OCI-LY1 (cell line): ENCODE measurements at regions not wholly inside any gene's neighbourhood (a gene's known extent, or its start where the extent isn't known, plus 50 kb on each side); places are given as distances from the start of the nearest gene placed in this dataset.

ENCODE experiments used
- H2AFZ ChIP-seq: fragments of 200-600 bp; sonication (generic), shearing (Covaris generic); 2 replicates; pipeline ENCODE4 v1.6.0; 2014; ENCODE audit warnings: antibody characterized with exemption, mild to moderate bottlenecking, low read length
- H3F3A ChIP-seq: fragments of 200-600 bp; sonication (generic), shearing (Covaris generic); 2 replicates; pipeline ENCODE4 v1.6.0; 2014; ENCODE audit warnings: mild to moderate bottlenecking, antibody characterized with exemption, low read length, moderate library complexity; ENCODE audit not compliant: insufficient read depth
- H3K27ac ChIP-seq: fragments of 200-600 bp; sonication (generic); 2 replicates; pipeline ENCODE4 v1.5.1; 2014; ENCODE audit warnings: low read length, mixed run types, mild to moderate bottlenecking, low read depth; ENCODE audit not compliant: poor library complexity, severe bottlenecking
- H3K27me3 ChIP-seq: fragments of 200-600 bp; sonication (generic); 2 replicates; pipeline ENCODE4 v1.6.0; 2014; ENCODE audit warnings: antibody characterized with exemption, mild to moderate bottlenecking, low read length, moderate library complexity; ENCODE audit not compliant: insufficient read depth
- H3K36me3 ChIP-seq: fragments of 200-600 bp; sonication (generic); 2 replicates; pipeline ENCODE4 v1.6.1; 2014; ENCODE audit warnings: mild to moderate bottlenecking, antibody characterized with exemption, low read length, moderate library complexity, mixed read lengths; ENCODE audit not compliant: insufficient read depth
- H3K4me1 ChIP-seq: fragments of 200-600 bp; sonication (generic); 2 replicates; pipeline ENCODE4 v1.5.1; 2014; ENCODE audit warnings: mild to moderate bottlenecking, low read length, moderate library complexity; ENCODE audit not compliant: insufficient read depth, severe bottlenecking
- H3K4me2 ChIP-seq: fragments of 200-600 bp; sonication (generic), shearing (Covaris generic); 2 replicates; pipeline ENCODE4 v1.6.1; 2014; ENCODE audit warnings: low read length
- H3K4me3 ChIP-seq: fragments of 200-600 bp; sonication (generic); 2 replicates; pipeline ENCODE4 v1.5.1; 2014; ENCODE audit warnings: low read length, low read depth, mild to moderate bottlenecking, mixed read lengths; ENCODE audit not compliant: poor library complexity, severe bottlenecking
- H3K79me2 ChIP-seq: fragments of 200-600 bp; shearing (Covaris generic); 2 replicates; pipeline ENCODE4 v1.6.1; 2016; ENCODE audit warnings: mixed run types, low read length, mixed read lengths; ENCODE audit not compliant: insufficient read depth
- H3K9ac ChIP-seq: fragments of 200-600 bp; sonication (generic), shearing (Covaris generic); 2 replicates; pipeline ENCODE4 v1.6.1; 2014; ENCODE audit warnings: mild to moderate bottlenecking, low read length, mixed read lengths
- H3K9me2 ChIP-seq: fragments of 200-600 bp; sonication (generic), shearing (Covaris generic); 2 replicates; pipeline ENCODE4 v1.6.1; 2014; ENCODE audit warnings: low read depth, mild to moderate bottlenecking, low read length, mixed read lengths
- H3K9me3 ChIP-seq: fragments of 200-600 bp; shearing (Covaris generic); 2 replicates; pipeline ENCODE4 v1.6.1; 2014; ENCODE audit warnings: low read length, mixed read lengths
- H4K20me1 ChIP-seq: fragments of 200-600 bp; sonication (generic), shearing (Covaris generic); 2 replicates; pipeline ENCODE4 v1.6.0; 2016; ENCODE audit warnings: mild to moderate bottlenecking, low read length; ENCODE audit not compliant: insufficient read depth
- EZH2 ChIP-seq: fragments of 200-600 bp; sonication (generic), shearing (Covaris generic); IDR thresholded peaks from 2 replicates; pipeline ENCODE4 v1.8.0; 2017; ENCODE audit warnings: borderline replicate concordance, mixed run types, mild to moderate bottlenecking, antibody characterized with exemption, low read length, moderate library complexity, mixed read lengths
- TF ChIP-seq, protein P1 (sequence below): fragments of 200-600 bp; sonication (generic), shearing (Covaris generic); IDR thresholded peaks from 2 replicates; pipeline ENCODE4 v1.5.1; 2017; ENCODE audit warnings: mild to moderate bottlenecking, antibody characterized with exemption, low read length, moderate library complexity, mixed read lengths

DNA sequence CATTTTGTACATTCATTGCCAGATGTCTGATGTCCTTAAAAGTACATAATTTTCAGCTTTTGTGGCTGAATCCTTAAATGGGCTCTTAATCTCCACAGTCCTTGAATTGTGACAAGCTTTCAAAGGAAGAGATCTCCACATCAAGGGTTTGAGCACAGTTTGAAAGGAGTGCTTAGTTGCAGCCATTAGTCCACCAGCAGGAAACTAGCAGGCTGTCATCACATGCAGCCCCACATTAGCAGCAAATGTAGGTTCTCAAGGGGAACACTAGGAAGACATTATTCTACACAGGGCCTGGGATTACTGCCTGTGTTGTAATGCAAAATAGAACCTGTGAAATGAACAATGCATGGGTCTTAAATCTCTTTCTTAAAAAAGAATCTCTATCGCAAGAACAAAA, 173.2 kb downstream of the CBLL2 start:
- H3K4me3 ChIP-seq: no peak overlapping the region
- no peaks in the 10 kb centered on the region for H3K4me1 ChIP-seq
- no peaks in the 10 kb centered on the region for H3K9me2 ChIP-seq
- no peaks in the 10 kb centered on the region for H3K27me3 ChIP-seq
- no peaks in the 10 kb centered on the region for H3K36me3 ChIP-seq
- no peaks in the 10 kb centered on the region for H4K20me1 ChIP-seq
- H3K27ac ChIP-seq: no peak overlapping the region
- no peaks in the 10 kb centered on the region for H3F3A ChIP-seq
- no peaks in the 10 kb centered on the region for H3K79me2 ChIP-seq
- no peak overlapping the region for H2AFZ ChIP-seq
- TF ChIP-seq EZH2: no peak
- TF ChIP-seq, protein P1, sequence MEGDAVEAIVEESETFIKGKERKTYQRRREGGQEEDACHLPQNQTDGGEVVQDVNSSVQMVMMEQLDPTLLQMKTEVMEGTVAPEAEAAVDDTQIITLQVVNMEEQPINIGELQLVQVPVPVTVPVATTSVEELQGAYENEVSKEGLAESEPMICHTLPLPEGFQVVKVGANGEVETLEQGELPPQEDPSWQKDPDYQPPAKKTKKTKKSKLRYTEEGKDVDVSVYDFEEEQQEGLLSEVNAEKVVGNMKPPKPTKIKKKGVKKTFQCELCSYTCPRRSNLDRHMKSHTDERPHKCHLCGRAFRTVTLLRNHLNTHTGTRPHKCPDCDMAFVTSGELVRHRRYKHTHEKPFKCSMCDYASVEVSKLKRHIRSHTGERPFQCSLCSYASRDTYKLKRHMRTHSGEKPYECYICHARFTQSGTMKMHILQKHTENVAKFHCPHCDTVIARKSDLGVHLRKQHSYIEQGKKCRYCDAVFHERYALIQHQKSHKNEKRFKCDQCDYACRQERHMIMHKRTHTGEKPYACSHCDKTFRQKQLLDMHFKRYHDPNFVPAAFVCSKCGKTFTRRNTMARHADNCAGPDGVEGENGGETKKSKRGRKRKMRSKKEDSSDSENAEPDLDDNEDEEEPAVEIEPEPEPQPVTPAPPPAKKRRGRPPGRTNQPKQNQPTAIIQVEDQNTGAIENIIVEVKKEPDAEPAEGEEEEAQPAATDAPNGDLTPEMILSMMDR: no peak
- no peak overlapping the region for H3K4me2 ChIP-seq
- H3K9ac ChIP-seq: no peak overlapping the region
- H3K9me3 ChIP-seq: no peaks in the 10 kb centered on the region

GRCh38 chrX:22462959-22463358, 190.2 kb downstream of the CBLL2 start:
- H3K79me2 ChIP-seq: no peaks in the 10 kb centered on the region
- H2AFZ ChIP-seq: no peak overlapping the region
- H3K4me3 ChIP-seq: no peak overlapping the region
- no peak overlapping the region for H3K4me2 ChIP-seq
- TF ChIP-seq EZH2: no peak
- TF ChIP-seq, protein P1: no peak
- no peak overlapping the region for H3K27ac ChIP-seq
- no peaks in the 10 kb centered on the region for H3K9me2 ChIP-seq
- no peaks in the 10 kb centered on the region for H3K27me3 ChIP-seq
- H3K9me3 ChIP-seq: no peaks in the 10 kb centered on the region
- H3F3A ChIP-seq: no peaks in the 10 kb centered on the region
- no peak overlapping the region for H3K9ac ChIP-seq
- no peaks in the 10 kb centered on the region for H3K36me3 ChIP-seq
- no peaks in the 10 kb centered on the region for H4K20me1 ChIP-seq
- no peaks in the 10 kb centered on the region for H3K4me1 ChIP-seq

DNA sequence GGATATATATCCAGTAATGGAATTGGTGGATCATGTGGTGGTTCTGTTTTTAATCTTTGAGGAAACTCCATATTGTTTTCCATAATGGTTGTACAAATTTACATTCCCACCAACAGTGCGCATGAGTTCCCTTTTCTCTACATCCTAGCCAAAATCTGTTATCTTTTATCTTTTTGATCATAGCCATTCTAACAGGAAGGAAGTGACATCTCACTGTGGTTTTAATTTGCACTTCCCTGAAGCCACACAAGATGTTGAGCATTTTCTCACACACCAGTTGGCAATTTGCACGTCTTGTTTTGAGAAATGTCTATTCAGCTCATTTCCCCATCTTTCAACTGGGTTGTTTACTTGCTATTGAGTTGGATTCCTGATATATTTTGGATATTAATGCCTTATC, 194.9 kb downstream of the CBLL2 start:
- H3K4me2 ChIP-seq: no peak overlapping the region
- TF ChIP-seq, protein P1: no peak
- TF ChIP-seq EZH2: no peak

More for the DNA sequence above, 194.9 kb downstream of the CBLL2 start:
- no peaks in the 10 kb centered on the region for H4K20me1 ChIP-seq
- H3K9ac ChIP-seq: no peak overlapping the region
- no peaks in the 10 kb centered on the region for H3K4me1 ChIP-seq
- no peaks in the 10 kb centered on the region for H3F3A ChIP-seq
- H3K79me2 ChIP-seq: no peaks in the 10 kb centered on the region
- H3K27me3 ChIP-seq: no peaks in the 10 kb centered on the region
- H2AFZ ChIP-seq: no peak overlapping the region
- H3K9me3 ChIP-seq: no peaks in the 10 kb centered on the region
- H3K27ac ChIP-seq: no peak overlapping the region
- no peaks in the 10 kb centered on the region for H3K9me2 ChIP-seq
- no peaks in the 10 kb centered on the region for H3K36me3 ChIP-seq
- no peak overlapping the region for H3K4me3 ChIP-seq
